HG03565 (cell line): ENCODE measurements at regions not wholly inside any gene's neighbourhood (a gene's known extent, or its start where the extent isn't known, plus 50 kb on each side); places are given as distances from the start of the nearest gene placed in this dataset.
"Not testable (repeated sequence)": the region's sequence is repeated elsewhere in the genome, so short reads cannot be mapped to it uniquely, and the experiment has no call there.

Experiments used
- ATAC-seq: cut with Tn5 transposase; IDR thresholded peaks from one replicate; pipeline ENCODE4 v1.9.1; 2021; ENCODE audit warnings: mild to moderate bottlenecking, moderate library complexity; ENCODE audit not compliant: unreplicated experiment

DNA sequence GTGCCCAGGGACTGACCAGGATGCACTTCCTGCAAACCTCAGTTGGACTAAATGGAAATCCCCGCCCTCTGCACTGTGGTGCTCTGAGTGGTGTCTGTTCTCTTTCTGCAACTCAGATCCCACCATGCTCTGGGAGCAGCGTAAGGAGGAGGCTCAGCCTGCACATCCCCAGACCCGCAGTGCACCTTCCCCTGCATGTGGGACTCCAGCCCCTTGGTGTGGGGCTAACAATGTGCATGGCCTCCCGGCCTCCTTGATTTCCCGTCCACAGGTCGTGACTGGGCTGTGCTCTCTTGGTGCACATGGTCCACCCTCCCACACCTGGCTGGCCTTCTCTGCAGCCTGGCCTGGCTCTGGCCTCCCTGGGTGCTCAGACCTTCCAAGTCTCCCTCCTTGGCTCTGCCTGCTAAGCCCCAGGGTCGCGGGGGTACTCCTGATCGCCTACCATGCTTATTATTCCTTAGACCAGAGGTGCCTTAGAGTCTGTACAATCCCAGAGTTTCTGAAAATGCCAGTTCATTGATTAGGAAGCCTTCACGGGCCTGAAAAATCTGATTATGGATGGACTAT is 397.5 kb downstream of the IRX2 start:
- ATAC-seq: no peak

DNA sequence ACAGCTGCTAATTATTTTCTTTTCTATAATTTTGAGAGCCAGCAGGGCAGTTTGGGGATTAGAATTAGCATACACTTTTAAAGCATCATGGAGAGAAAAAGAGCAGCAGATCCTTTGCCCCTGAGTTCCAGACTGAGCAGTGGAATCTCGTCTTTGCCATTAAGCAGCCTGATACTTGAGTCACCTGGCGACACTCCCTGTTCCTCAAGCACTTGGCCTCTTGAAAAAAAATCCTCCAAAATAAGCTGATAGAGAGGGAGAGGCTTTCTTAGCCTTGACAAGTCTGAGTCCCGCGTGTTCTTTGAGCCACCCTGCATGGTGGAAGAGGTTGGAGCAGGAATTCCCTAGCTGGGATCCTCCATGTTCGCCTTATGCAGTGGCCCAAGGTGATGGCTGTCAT is 398.3 kb downstream of the IRX2 start:
- ATAC-seq: no peak

DNA sequence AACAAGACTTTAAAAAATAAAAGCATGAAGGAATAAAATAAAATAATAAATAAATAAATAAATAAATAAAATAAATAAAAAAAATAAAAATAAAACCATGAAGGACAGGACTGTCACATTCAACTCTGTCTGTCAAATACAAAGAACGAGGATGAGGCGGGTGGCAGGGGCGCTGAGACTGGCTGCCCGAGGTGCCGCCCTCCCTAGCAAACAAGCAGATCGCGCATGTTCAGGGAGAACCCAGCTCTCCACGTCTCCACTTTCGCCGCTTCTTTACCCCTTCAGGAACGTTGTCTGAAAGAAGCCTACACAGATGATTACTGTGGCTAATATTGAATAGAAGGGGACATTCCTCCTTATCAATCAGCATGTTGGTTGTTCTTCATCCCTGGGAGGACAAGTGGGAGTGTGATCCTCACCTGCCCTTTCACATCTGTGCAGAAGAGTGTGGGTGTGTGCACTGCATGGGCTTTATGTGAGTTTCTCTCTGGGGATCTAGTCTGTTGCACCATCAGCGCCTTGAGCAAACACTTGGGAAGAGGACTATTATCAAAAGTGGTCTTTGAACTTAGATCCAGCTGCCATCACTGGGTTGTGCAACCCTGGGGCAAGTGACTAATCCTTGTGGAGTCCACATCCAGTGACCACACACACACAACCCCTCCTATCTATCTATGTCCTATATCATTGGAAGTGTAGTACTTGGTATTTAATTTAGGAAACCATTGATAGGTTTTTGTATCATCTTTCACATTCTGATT is 399.2 kb downstream of the IRX2 start:
- no peak for ATAC-seq

DNA sequence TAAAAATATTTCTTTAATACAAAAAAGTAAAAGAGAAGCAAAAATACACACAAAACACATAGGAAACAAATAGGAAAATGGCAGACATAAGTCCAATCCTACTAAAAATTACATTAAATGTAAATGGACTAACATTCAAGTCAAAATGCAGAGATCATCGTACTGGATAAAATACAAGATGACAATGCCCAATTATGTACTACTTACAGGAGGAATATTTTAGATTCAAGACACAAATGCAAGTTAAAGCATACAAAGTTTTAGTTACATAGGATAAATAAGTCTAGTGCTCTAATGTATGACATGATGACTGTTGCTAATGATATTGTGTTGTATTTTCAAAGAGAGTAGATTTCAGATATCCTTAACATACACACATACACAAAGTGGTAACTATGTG is 401.7 kb downstream of the IRX2 start:
- not testable (repeated sequence) for ATAC-seq

DNA sequence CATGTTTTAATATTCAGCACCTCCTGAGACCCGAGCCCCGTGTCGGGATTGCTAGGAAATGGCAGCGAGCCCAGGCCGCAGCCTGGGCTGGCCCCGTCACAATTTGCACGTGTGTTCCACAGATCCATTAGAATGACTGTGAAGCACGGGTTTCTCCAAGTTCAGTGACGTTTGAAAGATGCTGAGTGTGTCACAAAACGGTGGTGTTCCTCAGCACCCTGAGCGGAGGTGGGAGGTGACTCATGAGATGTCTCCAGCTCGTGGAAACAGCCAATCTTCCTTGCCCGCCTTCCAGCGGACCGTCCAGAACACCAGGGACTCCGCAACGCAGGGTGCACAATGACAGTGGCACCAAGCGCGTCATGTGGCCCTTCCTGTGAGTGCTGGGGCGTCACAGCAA is 412.8 kb downstream of the IRX2 start:
- no peak for ATAC-seq

DNA sequence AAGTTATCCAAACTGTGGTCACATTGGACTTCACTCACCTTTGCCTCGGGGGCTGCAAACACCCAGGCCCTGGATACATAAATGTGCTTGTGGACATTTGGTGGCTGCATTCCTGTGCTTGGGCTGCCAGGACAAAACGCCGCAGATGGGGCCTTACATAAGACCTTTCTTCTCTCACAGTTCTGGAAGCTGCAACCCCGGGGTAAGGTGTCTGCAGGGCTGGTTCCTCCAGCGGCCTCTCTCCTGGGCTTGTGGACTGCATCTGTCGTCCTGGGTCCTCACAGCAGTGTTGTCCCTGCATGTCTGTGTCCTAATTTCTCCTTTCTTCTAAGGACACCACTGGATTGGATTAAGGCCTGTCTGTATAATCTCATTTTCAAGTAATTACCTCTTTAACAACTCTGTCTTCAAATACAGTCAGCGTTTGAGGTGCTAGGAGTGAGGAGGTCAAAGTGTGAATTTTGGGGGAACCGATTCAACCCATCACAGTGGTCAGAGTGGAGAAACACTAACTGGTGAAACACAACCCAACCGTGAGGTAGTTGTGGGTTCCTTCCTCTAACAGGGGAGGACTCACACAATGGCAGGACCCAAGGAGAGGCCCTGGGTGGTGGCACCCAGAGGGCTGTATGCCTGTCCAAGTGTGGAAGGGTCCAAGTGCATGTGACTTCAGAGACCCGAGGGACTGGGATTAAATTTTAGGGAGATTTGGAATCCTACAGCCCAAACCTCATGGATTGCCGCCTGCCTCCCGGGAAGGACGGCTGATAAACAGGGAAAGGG is 415.6 kb downstream of the IRX2 start:
- no peak for ATAC-seq

DNA sequence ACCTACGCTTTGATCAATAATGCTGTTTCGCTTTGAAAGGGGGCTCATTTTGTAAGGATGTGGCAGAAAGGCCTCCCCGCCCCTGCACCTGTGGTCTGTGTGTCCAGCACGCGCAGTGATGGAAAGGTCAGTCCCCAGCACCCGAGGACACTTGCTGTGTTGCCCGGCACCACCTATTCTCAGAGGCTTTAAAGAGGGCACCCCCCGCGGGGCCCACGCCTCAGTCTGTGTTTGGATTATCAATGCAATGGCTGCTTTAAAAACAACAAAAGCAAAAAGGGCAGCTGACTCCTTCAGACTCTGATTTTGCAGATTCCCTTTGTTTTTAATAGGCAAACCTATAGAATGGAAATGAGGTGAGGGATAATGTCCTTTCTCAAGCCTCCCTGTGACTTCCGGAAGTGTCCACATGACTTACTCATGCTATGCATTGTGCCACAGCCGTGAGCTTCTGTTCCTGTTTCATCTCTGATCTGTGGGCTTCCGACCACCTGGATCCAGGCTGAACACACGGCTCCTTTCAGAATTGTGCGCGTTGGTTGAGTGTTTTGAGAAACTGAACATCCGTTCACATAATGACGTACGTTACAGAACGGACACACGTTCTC is 416.2 kb downstream of the IRX2 start:
- ATAC-seq: no peak

DNA sequence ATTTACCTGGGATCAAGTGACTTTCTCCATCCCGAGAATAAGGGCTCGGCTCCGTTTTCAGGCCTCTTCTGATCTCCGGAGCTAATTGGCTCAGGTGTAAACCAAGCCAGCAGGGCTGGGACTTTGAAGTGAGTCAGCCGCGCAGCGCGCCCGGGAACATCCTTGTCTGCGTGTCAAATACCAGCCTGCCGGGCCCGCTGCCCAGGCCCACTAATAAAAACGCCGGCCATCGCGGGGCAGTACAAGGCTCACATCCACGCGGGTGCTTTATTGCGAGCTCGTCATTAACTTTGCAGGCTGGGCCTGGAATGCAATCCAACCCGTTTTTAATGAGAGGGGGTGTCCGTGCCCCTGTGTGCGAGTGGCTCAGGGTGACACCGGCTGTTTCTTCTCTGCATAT is 416.8 kb downstream of the IRX2 start:
- no peak for ATAC-seq

DNA sequence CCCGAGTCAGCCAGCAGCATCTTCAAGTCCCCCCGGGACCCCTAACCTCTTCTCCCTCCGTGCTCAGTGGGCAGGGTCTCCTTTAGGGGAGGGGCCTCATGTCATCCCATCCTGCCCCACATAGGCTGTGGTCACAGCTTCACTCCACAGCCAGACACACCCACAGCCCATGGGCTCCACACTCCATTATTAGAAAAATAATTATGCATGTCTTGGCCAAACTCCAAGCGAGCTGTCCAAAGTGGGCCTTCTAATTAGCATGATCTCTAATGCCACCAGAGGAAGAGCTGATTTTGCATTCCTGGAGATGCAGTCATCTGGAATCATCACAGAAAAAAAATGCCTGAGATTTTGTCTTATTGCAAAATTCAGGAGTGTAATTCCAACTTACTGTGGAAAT is 418.2 kb downstream of the IRX2 start:
- no peak for ATAC-seq

DNA sequence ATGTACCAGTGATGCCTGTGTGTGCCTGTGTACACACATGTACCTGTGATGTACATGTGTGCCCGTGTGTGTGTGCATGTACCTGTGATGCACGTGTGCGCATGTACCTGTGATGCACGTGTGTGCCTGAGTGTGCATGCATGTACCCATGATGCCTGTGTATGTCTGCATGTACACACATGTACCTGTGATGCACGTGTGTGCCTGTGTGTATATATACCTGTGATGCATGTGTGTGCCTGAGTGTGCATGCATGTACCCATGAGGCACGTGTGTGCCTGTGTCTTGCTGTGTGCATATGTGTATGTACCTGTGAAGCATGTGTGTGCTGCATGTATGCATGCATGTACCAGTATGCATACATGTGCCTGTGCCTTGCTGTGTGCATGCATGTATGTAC is 419.0 kb downstream of the IRX2 start:
- no peak for ATAC-seq

DNA sequence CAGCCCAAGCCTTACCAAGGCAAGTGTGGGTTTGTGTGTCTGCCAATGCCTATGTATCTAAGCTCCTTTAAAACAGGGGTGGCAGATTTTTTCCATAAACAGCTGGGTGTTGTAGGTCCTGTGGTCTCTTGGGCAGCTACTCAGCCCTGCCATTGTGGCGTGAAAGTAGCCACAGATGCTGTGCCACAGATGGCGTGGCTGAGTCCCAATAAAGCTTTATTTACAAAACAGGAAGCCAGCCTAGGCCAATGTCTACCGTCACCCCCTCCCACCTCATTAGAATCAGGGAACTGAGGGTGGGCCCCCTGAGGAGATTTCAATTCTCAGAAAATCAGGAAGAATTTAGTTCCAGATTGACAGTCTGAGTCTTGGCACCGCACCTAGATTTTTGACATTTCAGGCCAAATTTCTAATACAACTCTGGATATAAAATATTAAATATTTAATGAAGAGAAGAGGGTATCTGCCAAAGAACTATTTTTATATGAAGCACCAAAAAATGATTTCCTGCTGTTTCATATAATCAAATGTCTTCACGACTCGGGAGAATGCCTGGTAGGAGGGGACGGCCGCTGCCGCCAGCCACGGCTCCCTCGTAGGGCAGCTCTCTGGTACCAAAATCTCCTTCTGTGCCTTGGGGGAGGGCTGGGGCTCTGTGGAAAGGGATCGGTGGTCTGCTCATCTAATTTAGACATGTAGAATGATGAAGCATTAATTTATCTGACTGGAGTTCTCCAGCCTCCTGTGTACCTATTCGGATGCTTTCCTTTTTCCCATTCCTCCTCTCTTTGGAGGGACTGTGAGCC is 420.9 kb downstream of the IRX2 start:
- no peak for ATAC-seq

DNA sequence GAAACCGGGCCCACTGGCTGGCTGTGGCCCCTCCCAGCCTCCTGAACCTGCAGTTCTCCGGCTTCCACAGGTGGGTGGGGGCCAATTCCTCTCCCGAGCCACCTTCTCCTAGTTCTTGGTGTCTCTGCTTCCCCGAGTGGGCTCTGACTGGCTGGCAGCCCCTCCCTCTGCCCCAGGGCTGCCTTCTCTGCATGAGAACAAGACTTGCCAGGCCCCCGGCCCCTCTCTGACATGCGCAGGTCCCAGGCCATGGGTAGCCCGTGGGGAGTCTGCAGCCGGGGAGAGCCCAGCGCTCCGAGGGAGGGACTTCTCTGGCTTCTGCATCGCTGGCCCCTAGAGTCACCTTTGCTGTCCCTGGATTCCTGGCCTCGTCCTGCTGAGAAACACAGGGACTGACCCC is 421.7 kb downstream of the IRX2 start:
- no peak for ATAC-seq

DNA sequence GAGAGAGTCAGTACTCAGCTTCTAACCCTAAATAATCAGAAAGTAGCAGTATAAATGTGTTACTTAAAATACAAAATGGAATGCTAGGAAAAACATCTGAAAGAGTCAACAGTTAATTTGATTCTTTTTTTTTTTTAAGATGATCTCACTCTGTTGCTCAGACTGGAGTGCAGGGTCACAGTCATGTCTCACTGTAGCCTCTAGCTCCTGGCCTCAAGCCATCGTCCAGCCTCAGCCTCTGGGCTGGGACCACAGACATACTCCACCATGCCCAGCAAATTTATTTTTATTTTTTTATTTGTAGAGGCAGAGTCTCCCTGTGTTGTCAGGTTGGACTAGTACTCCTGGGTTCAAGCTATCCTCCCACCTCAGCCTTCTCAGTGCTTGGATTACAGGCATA is 424.9 kb downstream of the IRX2 start:
- ATAC-seq: no peak

DNA sequence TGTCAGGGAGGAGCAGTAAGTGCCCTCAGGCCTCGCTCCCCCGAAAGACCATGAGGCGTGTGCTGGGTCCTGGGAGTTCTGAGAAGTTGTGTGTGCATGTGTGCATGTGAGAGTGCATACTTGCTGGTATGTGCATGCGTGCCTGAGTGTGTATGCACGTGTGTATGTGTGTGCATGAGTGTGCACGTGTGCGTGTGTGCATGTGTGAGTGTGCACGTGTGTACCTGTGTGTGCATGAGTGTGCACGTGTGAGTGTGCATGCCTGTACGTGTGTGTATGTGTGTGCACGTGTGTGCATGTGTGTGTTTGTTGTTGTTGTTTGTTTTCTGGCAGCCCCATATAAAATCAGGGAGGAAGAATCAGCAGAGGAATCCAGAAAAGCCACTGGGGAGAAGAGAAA is 426.7 kb downstream of the IRX2 start:
- no peak for ATAC-seq

DNA sequence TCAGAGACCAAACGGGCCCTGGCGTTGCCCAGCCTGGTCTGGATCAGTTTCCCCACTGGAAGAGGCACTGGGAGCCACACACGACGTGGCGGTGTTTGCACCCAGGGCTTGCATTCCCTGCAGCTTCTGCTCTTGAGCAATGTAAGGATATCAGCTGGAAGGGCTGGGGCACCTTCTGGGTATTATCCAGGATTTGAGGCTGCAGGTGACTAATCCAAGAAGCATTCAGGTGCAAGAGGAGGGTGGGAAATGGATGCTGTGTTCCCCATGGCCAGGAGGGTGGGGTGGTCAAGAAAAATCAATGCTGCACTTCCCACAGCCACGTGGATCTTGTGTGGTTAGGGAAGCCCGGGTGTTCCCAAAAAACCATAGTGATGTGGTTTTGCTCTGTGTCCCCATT is 430.9 kb downstream of the IRX2 start:
- ATAC-seq: no peak

DNA sequence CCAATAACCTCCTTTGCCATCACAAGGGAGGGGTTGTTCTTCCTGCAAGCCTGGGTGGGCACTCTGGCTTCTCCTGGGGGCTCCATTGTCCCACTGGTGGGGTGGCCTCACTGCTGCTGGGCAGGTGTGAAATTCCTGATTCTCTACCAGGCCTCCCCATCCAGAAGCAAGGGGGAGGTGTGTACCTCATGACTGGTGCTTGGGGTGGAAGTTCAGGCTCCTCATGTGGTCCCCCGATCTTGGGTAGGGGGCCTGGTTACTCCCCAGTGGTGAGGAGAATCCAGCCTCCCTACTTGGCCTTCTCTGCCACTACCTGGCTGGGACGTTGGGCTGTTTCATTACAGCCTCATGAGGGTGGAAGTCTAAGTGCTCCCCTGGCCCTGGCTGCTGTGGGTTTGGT is 433.9 kb downstream of the IRX2 start:
- no peak for ATAC-seq

DNA sequence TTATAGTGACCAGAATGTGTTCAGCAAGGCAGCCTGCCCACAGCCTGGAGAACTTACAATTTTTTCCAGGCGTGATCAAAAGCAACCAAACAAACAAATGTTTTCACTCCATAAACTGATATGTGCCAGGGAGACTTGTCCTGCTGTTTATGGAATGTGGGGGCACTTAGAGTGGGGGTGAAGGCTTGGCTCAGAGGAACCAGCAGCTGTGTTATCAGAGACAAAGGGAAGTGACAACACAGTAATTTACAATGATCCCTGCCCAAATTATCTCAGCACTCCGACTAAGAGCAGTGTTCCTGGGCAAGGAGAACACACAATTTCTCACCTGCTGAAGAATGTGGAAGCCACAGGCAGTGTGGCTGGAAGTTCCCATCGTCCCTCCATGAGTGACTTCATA is 429.1 kb upstream of the IRX4 start:
- ATAC-seq: no peak

DNA sequence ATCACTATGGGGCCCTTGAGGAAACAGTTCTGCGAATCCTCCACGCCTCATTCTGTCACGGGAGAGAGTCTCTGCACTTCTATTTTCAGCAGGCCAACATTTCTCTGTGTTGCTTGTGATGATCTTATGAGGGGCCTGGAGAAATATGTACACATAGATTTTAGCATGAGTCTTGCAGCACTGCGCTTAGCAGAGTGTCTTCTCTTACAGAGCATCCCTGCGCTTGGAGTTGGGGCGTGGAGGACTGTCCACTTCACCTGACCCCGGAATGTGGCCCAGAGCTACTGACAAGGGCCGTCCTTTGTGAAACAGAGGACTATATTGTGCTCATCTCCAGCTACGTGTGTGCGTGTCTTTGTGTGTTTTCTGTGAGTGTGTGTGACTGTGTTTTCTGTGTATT is 428.2 kb upstream of the IRX4 start:
- ATAC-seq: no peak

DNA sequence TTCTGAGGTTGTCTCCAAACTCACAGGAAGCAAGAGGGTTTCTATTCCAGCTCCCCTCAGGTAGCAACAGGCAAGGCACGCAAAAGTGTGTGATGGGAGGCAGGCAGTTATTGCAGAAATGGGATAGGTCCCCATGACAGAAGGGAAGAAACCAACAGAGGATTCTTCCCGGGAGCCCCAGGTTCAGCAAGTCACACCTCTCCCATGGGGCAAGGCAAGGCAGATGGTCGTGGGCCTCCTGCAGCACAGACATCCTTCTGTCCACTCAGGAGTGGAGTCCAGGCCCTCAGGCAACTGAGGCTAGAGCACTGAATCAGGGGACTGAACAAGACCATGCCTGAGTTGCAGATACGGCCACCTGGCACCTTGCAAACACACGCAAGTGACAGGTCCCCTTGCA is 424.9 kb upstream of the IRX4 start:
- ATAC-seq: no peak

DNA sequence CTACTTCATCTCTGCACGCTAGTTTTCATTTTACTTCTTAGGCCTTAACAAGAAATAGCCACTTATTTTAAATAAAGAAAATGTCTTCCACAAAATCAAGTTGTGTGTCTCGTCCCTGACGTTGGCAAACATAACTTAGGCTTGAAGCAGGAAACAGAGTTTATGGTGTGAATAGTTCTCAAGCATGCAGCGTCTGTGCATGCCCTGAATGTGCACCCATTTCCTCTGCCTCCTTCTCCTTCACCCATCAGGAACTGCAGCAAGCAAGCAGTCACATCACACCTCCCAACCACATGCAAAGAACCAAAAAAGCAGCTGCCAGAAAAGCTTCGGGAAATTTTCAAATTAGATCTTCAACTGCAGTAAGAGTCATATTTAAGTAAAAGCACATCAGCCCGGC is 424.0 kb upstream of the IRX4 start:
- no peak for ATAC-seq
